GM21825 (cell line): ENCODE measurements at regions not wholly inside any gene's neighbourhood (a gene's known extent, or its start where the extent isn't known, plus 50 kb on each side); places are given as distances from the start of the nearest gene placed in this dataset.

Source experiments
- ATAC-seq: cut with Tn5 transposase; IDR thresholded peaks from one replicate; pipeline ENCODE4 v1.9.1; 2021; ENCODE audit warnings: mild to moderate bottlenecking, moderate library complexity; ENCODE audit not compliant: unreplicated experiment

DNA sequence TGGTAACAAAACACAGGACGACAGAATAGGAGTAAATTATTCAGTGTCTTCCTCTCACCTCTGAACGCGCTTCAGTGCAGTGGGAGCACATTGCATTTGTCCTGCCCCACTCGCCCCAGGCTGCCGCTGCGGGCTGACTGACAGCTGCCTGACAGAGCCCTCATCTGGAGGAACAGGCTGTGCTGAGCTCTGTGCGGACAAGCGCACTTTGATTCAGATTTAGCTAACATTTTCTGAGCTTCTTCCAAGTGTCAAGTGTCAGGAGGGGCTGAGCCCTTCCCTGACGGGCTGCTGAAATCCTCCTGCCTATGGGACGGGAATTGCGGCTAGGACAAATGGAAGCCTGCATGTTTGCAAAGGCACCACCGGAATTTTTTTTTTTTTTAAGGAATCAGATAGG is 383.0 kb upstream of the CDH4 start:
- ATAC-seq, result no peak

DNA sequence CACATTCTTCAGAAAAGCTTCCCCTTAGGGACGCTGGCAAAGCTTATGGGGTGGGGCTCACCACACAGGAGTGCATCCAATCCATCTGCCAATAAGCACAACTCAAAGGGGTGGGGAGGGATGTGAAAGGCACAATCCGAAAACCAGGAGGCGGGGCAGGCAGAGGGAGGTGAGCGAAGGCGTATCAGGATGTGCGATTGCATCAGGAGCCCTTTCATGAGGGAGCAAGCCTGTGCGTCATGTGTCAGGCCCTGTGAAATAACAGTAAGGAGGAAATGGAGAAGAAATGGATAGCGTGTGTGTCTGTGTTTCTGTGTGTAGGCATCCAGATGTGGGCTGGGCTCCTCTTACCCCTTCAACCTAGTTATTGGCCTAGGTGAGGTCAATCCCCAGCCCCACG is 382.4 kb upstream of the CDH4 start:
- no peak for ATAC-seq

- ATAC-seq, result no peak
These were observed 382.0 kb upstream of the CDH4 start for GRCh38 chr20:60870040-60870439.

DNA sequence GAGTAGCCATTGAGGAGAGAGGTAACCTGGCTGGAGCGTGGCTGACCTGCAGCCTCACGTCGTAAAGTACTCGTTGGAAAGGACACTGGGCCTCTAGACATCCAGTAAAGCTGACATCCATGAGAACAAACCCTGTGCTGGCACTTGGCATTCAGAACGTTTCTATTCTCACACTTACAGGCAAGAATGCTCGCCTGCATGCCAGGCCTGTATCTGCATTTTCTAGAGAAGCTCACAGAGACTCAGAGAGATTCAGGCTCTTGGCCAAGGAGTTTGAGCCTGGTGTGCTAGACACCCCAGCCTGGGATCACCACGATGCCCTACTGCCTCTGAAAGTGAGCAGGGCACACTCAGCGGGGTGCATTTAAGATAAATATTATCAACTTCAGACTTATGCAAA is 379.8 kb upstream of the CDH4 start:
- no peak for ATAC-seq

DNA sequence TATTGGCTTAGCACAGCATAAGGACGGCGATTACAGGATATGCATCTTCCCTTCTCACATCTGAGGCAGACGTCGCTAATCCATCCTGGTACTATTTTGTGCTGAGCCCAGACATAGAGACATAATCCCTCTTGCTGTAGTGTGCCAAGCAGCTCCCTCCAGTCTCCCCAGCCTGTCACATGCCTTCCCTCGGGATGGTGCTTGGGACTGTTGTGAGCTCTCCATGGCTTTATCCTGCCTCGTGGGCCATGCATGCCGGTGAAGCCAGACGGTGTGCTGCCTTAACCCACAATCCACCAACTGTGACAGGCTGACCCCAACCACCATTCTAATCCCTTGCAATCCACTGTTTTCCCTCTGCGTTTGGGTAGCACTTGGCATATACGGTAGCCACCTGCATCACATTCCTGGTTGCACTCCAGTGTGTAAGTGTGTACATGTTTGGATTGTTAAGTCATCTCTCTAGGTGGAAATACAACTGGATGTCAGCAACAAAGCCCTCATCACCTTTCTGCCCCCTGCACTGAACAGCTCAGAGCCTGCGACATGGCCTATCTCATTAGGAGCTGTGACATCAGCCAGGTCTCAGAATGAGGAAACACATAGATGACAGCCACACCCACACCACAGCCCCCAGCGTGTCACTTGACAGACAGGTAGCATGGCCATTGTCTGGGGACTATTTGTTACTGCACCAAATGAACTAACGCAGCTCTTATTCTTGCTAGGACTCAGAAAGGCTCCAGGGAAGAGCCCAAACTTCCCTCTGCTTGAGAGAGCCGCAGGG is 374.8 kb upstream of the CDH4 start:
- no peak for ATAC-seq

DNA sequence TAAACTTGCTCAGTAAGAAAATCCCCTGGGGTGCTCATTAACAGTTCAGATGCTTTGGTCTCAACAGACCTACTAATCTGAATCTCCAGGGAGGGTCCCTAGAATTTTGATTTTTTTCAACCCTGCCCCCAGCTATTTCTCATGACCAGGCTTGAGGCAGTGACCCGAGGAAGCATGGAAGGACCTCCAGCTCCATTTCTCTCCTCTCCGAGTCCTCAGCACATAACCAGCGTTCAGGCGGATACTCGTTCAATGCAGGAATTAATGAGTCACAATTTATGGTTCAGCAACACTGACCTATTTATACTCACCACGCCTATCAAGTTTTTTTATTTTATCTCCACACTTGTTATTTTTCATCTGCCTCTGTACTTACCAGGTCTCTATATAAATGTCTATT is 369.2 kb upstream of the CDH4 start:
- no peak for ATAC-seq

- no peak for ATAC-seq
These were observed 368.6 kb upstream of the CDH4 start for GRCh38 chr20:60883496-60883895.

DNA sequence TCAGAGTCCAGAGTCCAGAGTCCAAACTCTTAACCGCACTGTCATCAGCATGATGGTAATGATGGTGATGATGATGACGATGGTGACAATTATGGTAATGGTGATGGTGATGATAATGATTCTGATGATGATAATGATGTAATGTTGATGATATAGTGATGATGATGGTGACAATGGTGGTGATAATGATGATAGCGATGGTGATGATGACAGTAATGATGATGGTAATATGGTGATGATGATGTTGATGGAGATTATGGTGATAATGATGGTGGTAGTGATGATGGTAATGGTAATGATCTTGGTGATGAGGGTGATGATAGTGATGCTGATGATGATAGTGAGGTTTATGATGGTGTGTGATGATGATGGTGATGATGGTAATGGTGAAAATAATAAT is 367.8 kb upstream of the CDH4 start:
- ATAC-seq, result no peak

DNA sequence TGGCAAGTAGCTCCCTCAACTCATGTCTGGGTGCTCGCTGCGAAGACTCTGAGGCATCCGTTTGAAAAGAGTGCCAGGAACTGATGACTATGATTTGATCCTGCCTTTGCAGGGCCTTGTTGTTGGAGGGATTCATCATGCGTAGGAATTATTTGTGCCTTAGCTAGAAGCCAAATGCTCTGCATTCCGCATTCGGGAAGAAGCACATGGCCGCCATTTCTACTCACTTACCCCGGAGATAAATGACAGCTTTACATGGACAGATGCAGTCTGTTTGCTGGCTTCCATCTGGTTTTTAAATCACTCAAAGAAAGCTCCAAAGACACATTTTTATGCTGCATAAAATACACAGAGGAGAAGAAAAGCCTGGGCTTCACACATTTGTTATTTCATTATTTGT is 363.3 kb upstream of the CDH4 start:
- no peak for ATAC-seq

DNA sequence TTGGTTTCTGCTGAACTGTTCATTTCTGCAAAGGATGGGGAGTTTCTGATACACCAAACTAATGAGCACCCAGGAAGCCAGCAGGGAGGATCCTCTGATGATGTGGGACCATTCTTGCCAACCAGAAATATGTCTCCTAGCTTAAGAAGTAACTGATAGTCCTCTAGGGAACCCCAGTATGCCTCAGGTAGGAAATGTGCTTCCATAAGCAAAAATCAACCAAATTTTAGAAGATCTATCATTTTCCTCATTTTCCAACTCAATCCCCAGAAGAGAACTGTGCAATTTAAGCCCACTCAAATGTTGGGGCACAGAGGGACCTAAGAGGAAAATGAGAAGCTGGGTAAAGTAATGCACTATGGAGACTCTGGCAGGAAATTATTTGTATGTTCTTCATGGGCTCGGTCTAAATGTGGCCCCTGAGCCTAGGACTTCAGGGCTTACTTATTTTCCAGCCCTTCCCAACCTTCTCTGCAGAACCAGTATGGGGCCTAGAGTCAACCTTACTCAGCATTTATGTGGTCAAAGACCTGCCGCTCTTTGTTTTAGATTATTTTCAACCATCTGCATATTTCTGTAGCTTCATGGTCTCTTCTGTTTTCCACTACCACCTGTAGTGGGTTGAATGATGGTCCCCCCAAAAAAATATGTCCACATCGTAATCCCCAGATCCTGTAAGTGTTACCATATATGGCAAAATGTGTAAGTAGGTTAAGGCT is 359.8 kb upstream of the CDH4 start:
- ATAC-seq, result no peak

DNA sequence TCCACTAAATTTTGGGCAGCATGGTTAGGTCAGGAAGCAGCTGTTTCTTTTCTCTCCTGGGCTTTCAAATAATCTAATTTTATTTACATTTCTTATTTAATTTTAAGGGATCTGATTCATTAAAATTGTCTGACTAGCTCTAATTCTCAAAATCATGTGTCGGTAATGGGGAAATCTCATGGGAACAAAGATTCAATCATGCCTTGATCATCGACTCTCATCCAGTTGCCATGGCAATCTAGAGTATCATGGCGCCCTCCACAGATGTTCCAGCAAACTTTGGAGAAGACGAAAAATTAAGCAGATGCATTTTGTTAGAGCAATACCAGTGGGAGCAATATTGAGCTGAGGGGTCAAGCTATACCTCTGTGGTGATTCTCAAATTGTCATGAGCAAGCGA is 358.0 kb upstream of the CDH4 start:
- no peak for ATAC-seq

GRCh38 chr20:60895363-60896079 is 356.5 kb upstream of the CDH4 start:
- ATAC-seq, result no peak

- no peak for ATAC-seq
These were observed 354.1 kb upstream of the CDH4 start for GRCh38 chr20:60897976-60898375.

DNA sequence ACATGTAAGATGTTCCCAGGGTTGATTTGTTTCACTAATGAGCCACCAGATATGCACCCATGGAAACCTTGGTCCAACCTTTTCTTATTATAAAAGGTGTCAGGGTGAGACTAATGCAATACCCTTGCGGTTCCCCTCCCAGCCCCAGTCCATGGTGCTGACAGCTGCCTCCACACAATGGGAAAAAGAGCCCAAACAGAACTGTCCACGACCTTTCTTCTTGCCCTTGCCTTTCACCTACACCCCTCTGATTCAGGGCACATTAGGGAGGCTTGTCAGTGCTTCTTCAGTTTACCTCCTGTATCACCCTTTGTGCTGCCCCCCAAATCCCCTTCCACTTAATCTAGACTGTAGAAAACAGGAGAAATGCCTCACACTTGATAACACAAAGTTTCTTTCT is 352.7 kb upstream of the CDH4 start:
- ATAC-seq, result no peak

DNA sequence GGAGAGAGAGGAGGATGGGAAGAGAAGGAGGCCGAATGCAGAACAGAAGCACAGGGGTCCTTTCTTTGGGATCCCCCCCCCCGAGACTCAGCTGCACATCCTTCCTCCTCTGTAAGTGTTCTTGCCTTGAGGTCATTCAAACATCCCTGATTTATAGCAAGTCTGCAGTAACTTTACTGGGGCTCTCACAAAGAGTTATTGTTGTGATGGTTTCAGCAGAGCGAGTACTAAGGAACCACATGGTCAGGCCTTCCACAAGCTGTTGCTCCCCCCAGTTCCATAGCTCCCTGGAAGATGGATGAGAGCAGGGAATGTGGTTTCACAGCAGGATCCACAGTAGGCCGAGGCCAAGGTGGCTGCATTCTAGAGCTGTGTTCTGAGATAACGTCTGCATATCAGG is 351.4 kb upstream of the CDH4 start:
- ATAC-seq, result no peak

GRCh38 chr20:60901831-60902230 is 350.2 kb upstream of the CDH4 start:
- no peak for ATAC-seq

GRCh38 chr20:60903325-60903971 is 348.6 kb upstream of the CDH4 start:
- no peak for ATAC-seq

DNA sequence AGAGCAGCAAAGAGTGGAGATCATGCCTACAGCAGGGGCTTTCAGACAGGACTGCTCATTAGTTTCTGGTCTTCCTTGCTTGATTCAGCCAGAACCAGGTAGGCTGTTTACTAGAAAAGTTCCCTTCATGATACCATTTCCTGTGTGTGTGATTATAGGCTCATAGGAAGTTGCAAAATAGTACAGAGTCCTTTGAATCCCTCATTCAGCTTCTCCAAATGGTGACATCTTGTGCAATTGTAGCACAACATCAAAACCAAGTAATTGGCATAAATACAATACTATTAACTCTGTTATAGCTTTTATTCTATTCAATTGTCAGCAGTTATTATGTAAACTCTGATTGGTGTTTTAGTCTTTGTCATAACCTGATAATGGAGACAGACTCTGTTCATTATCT is 347.3 kb upstream of the CDH4 start:
- no peak for ATAC-seq

DNA sequence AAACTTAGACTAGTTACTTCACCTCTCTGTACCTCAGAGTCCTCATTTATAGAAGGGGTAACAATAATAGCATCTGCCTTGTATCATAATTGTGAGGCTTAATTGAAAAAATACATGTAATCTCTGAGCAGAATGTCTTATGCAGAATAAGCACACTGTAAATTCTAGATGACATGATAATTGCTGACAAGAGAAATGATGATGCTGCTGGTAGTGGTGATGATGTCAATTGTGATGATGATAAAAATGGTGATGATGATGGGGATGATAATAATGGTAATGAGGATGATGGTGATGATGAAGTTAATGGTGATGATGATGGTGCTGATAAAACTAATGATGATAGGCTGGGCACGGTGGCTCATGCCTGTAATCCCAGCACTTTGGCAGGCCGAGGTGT is 346.1 kb upstream of the CDH4 start:
- ATAC-seq, result no peak

DNA sequence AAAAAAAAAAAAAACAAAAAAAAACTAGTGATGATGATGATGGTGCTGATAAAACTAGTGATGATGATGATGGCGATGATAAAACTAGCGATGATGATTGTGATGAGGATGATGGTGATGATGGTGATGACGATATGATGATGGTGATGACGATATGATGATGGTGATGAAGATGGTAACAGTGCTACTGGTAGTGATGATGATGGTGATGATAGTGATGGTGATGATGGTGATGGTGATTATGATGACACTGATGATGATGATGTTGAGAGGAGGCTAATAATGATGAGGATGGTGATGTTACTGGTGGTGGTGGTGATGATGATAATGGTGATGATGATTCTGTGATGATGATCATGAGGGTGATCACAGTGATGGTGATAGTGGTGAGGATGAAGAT is 345.5 kb upstream of the CDH4 start:
- ATAC-seq, result no peak

DNA sequence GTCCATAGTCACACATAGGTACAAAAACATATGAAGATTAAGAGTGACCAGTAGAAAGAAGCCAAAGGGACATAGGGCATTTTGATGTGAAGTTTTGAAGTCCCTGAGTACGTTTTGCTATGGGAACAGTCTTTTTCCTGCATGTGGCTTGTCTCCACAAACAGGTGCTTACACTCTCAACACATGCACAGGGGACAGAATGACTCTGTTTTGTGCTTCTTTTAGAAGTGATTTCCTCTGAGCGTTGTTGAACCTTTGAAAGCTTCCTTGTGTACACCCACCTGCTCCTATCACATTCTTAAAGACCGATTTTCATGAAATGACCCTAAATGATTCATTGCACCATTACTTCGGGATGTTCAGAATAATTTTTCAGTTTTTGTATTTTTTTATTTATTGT is 338.8 kb upstream of the CDH4 start:
- ATAC-seq, result no peak
